ENCODE measurements at regions not wholly inside any gene's neighbourhood (a gene's known extent, or its start where the extent isn't known, plus 50 kb on each side); places are given as distances from the start of the nearest gene placed in this dataset.

DNA sequence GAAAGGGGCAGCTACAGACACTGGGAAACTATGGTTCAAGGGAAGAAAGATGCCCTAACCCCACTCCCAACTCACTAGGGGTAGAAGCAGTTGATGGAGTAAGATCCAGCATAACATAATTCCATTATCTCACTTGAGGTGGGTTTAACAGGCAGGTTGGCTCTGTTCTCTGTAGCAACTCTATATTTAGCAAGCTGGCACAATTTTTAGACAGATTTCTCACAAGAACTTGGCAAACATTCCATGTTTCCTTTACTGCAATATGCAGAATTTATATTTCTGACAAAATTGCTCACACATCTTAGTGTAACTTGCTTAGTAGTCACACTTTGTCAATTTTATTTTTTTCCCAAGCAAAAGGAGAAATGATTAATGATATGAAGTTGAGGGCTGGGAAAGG, 475.4 kb downstream of the RMST start:
- Histone ChIP-seq H3K4me3 (no peak overlapping the region), H4K20me1 (replicated peaks; ENCODE audit: control insufficient read depth, insufficient read depth, low read length) (no peaks in the 10 kb centered on the region), H3K4me1 (replicated peaks in 1 of 2; ENCODE audit: control insufficient read depth in 2 of 2, insufficient read depth in 2 of 2, low read length in 2 of 2) (no peaks in the 10 kb centered on the region), H2AFZ (ENCODE audit: low read depth, low read length) (no peak overlapping the region), H3K36me3 (ENCODE audit: control insufficient read depth, insufficient read depth, low read length) (no peaks in the 10 kb centered on the region), H3K4me2 (ENCODE audit: insufficient read depth, low read length) (no peak overlapping the region), H3K9me1 (ENCODE audit: control insufficient read depth, insufficient read depth, low read length) (no peaks in the 10 kb centered on the region), H3K27me3 (ENCODE audit: control insufficient read depth in 2 of 2, insufficient read depth in 2 of 2, low read length in 2 of 2) (no peaks in the 10 kb centered on the region), H3K9me3 (replicated peaks; ENCODE audit: control insufficient read depth, insufficient read depth, low read depth, low read length) (0 out of 2 replicates have a peak, but pooled peaks cover 3% of the 10 kb centered on the region), H3K9ac (ENCODE audit: insufficient read depth in 1 of 2, low read depth in 2 of 2, low read length in 2 of 2) (no peak overlapping the region), H3K79me2 (ENCODE audit: control insufficient read depth, insufficient read depth, low read length) (no peaks in the 10 kb centered on the region), H3K27ac (ENCODE audit: extremely low read depth, low read depth, low read length) (no peak overlapping the region)
- no peak for FAIRE-seq
- no peak for ATAC-seq
- no TSS peak for BruUV-seq (replicated peaks)
- TF ChIP-seq TRIM25 (IDR thresholded peaks at IDR 0.05; ENCODE audit: borderline replicate concordance) (no peak), PCBP1 (IDR thresholded peaks at IDR 0.05; ENCODE audit: low read depth, low read length, poor library complexity, severe bottlenecking) (no peak), TAF7 (tag; IDR thresholded peaks at IDR 0.05) (no peak), ZNF124 (CRISPR knock-in tag; IDR thresholded peaks at IDR 0.05) (no peak), HEY1 (CRISPR knock-in tag; IDR thresholded peaks at IDR 0.05; ENCODE audit: borderline replicate concordance) (no peak), SMAD1 (IDR thresholded peaks at IDR 0.05; ENCODE audit: low read depth, low read length, partially characterized antibody) (no peak), NCOA6 (IDR thresholded peaks at IDR 0.05) (no peak), SRSF7 (optimal IDR thresholded peaks at IDR 0.05; ENCODE audit: low read depth, low read length) (no peak), ZSCAN32 (CRISPR knock-in tag; IDR thresholded peaks at IDR 0.05) (no peak), POLR3G (IDR thresholded peaks at IDR 0.05; ENCODE audit: extremely low read depth, insufficient read length, insufficient replicate concordance) (no peak), PHB (CRISPR knock-in tag; IDR thresholded peaks at IDR 0.05) (no peak), FOXM1 (IDR thresholded peaks at IDR 0.05; ENCODE audit: low read depth) (no peak), FOXM1 (CRISPR knock-in tag; IDR thresholded peaks at IDR 0.05; ENCODE audit: low read depth) (no peak), MCM2 (IDR thresholded peaks at IDR 0.05; ENCODE audit: low read depth) (no peak), GABPB2 (CRISPR knock-in tag; conservative IDR thresholded peaks at IDR 0.05) (no peak), PHTF2 (CRISPR knock-in tag; IDR thresholded peaks at IDR 0.05) (no peak), ATF4 (CRISPR knock-in tag; IDR thresholded peaks at IDR 0.05) (no peak), RHOXF2B (CRISPR knock-in tag; conservative IDR thresholded peaks at IDR 0.05) (no peak)
- in situ Hi-C loops (cut with MboI) (no loop called here), intact Hi-C loops (cut with micrococcal nuclease) (no loop called here)
- ChIA-PET POLR2A (no interaction called here), CTCF (ENCODE audit: low intra/inter-chr PET ratio) (no interaction called here)
- no peak for DNase-seq (ENCODE audit: extremely low read depth in 1 of 4, low spot score in 3 of 4)

Data from K562 (cell line).